NCI-H146 (cell line): ENCODE measurements at regions not wholly inside any gene's neighbourhood (a gene's known extent, or its start where the extent isn't known, plus 50 kb on each side); places are given as distances from the start of the nearest gene placed in this dataset.

Experiments used
- DNase-seq: peaks from one replicate; lab custom pipeline; 2025; lab: John Stamatoyannopoulos, UW

- DNase-seq, result no peak
Measured at GRCh38 chr3:46146548-46146947, 61.6 kb downstream of the CCR1 start.

- DNase-seq, result no peak
Measured at GRCh38 chr3:46146021-46146420, 62.1 kb downstream of the CCR1 start.

- DNase-seq, result no peak
Measured at GRCh38 chr3:46145147-46145546, 63.0 kb downstream of the CCR1 start.

- no peak for DNase-seq
Measured at GRCh38 chr3:46143951-46144473, 64.1 kb downstream of the CCR1 start.

- DNase-seq, result no peak
Measured at GRCh38 chr3:46141813-46142212, 66.3 kb downstream of the CCR1 start.

- no peak for DNase-seq
Measured at GRCh38 chr3:46138581-46138980, 69.5 kb downstream of the CCR1 start.

GRCh38 chr3:46135475-46135874, 72.6 kb downstream of the CCR1 start:
- no peak for DNase-seq

GRCh38 chr3:46133285-46133684, 74.8 kb downstream of the CCR1 start:
- DNase-seq, result no peak

- no peak for DNase-seq
Measured at GRCh38 chr3:46132565-46132964, 75.5 kb downstream of the CCR1 start.

GRCh38 chr3:46131884-46132450, 76.1 kb downstream of the CCR1 start:
- DNase-seq, result no peak

- DNase-seq, result no peak
Measured at GRCh38 chr3:46130631-46131310, 77.3 kb downstream of the CCR1 start.

- DNase-seq, result no peak
Measured at GRCh38 chr3:46129588-46130272, 78.4 kb downstream of the CCR1 start.

GRCh38 chr3:46127503-46127902, 80.6 kb downstream of the CCR1 start:
- no peak for DNase-seq

- DNase-seq, result no peak
Measured at GRCh38 chr3:46124216-46125177, 83.6 kb downstream of the CCR1 start.

GRCh38 chr3:46123646-46124045, 84.5 kb downstream of the CCR1 start:
- no peak for DNase-seq

- no peak for DNase-seq
Measured at GRCh38 chr3:46122091-46122490, 86.0 kb downstream of the CCR1 start.

- DNase-seq, result no peak
Measured at GRCh38 chr3:46120983-46121382, 87.1 kb downstream of the CCR1 start.

- no peak for DNase-seq
Measured at GRCh38 chr3:46119709-46120498, 88.2 kb downstream of the CCR1 start.

- DNase-seq, result no peak
Measured at GRCh38 chr3:46119253-46119652, 88.9 kb downstream of the CCR1 start.

- DNase-seq, result no peak
Measured at GRCh38 chr3:46116996-46117395, 89.7 kb upstream of the XCR1 start.

- DNase-seq, result no peak
Measured at GRCh38 chr3:46114323-46114988, 87.2 kb upstream of the XCR1 start.
